Thyroid gland (tissue), 4 donors: ENCODE measurements at regions not wholly inside any gene's neighbourhood (a gene's known extent, or its start where the extent isn't known, plus 50 kb on each side); places are given as distances from the start of the nearest gene placed in this dataset.

Experiments
- DNase-seq, 2 donors: peaks; one replicate each; pipeline ENCODE4 v3.0.0-alpha.2; 2019
- H3K27ac ChIP-seq, 3 donors: fragments of 200-600 bp; sonication (generic); 1 replicate in 2 of 3; 2 replicates in 1 of 3; pipeline ENCODE4 v1.5.1; 2016 to 2019; ENCODE audit warnings: mild to moderate bottlenecking in 1 of 3, moderate library complexity in 1 of 3
- H3K27me3 ChIP-seq: fragments of 200-600 bp; sonication (generic); one replicate; pipeline ENCODE4 v1.5.1; 2019
- H3K36me3 ChIP-seq, 2 donors: fragments of 200-600 bp; sonication (generic); one replicate each; pipeline ENCODE4 v1.5.1; 2016 to 2019
- H3K4me1 ChIP-seq, 2 donors: fragments of 200-600 bp; sonication (generic); one replicate each; pipeline ENCODE4 v1.5.1; 2017 to 2019
- H3K4me3 ChIP-seq, 3 donors: fragments of 200-600 bp; sonication (generic); replicated peaks in 1 of 3; 1 replicate in 2 of 3; 2 replicates in 1 of 3; pipeline ENCODE4 v1.5.1; 2016; ENCODE audit warnings: mild to moderate bottlenecking in 1 of 3
- H3K9me3 ChIP-seq: fragments of 200-600 bp; sonication (generic); one replicate; pipeline ENCODE4 v1.5.1; 2017
- CTCF ChIP-seq, 6 experiments: fragments of 200-600 bp in 3 of 6; fragments of 450-650 bp in 3 of 6; sonication (generic) in 3 of 6; IDR thresholded peaks; one replicate each; pipeline ENCODE4 v1.5.1; 2016 to 2019; ENCODE audit warnings: antibody characterized with exemption in 6 of 6, mild to moderate bottlenecking in 2 of 6, inconsistent platforms in 1 of 6, moderate library complexity in 1 of 6
- POLR2A ChIP-seq, 2 donors: fragments of 450-650 bp; IDR thresholded peaks; one replicate each; pipeline ENCODE4 v1.6.1; 2017; ENCODE audit warnings: antibody characterized with exemption in 2 of 2, mild to moderate bottlenecking in 2 of 2, moderate library complexity in 1 of 2
- whole genome bisulfite sequencing, 2 donors: methylation state at CpG; one replicate each; pipeline ENCODE4 v1.1.5; 2017; 5-methylcytosine and 5-hydroxymethylcytosine counted together
- intact Hi-C: fragments of 100-400 bp; cut with DNase I; formaldehyde crosslinking; loops from one replicate; pipeline ENCODE4 v1.15.1; 2023

DNA sequence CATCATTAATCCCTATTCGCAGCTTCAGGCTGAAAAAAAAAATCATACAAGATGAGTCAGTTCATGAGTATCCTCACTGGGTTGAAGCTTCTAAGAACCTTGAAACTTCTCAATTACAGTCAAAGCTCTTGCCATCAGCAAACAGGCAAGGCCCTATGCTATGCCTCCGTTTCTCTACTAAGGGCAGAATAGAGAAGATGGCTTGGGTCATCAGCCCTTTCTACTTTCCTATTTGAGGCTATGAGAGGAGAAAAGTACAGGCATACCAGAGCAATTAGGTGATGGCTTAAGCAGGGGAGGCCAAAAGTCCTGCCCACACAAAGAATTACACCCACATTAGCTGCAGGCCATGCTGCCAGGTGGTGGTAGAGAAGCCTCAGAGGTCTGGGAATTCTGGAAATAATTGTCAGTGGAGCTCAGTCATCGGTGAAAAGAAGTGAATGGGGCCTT is 89.0 kb downstream of the MRPL46 start:
- WGBS, 2 donors: 88% methylated on average over 3 of the region's 3 CpGs
- TF ChIP-seq CTCF (IDR thresholded peaks at IDR 0.05) (no peak), POLR2A (IDR thresholded peaks at IDR 0.05) (no peak)
- no peaks in the 10 kb centered on the region for H3K9me3 ChIP-seq
- no peaks in the 10 kb centered on the region for H3K36me3 ChIP-seq
- no peaks in the 10 kb centered on the region for H3K4me1 ChIP-seq
- DNase-seq: no peak
- H3K4me3 ChIP-seq: no peak overlapping the region
- intact Hi-C loops: loop anchor here (10.0 kb wide), 1 partner anchor 57 kb away; no protein-coding TSS in a partner anchor
- no peak overlapping the region for H3K27ac ChIP-seq
- H3K27me3 ChIP-seq: no peaks in the 10 kb centered on the region

DNA sequence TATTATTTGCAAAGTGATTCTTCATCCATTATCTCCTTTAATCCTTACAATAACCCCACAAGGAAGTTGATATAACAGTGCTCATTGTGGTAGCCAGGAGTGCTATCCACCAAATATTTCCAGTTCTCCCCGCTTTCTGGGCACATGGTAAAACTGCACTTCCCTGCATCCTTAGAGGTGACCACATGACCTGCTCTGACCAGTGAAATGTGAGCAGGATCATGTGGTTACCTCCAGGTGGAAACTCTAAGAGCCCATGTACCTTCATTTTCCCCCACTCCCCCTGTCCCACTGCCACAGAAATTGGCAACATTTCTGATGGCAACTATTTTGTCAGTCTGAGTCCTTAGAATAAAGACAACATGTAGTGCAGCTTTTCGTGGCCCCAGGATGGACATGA is 89.7 kb downstream of the MRPL46 start:
- no peak for DNase-seq
- Histone ChIP-seq H3K36me3 (no peaks in the 10 kb centered on the region), H3K4me3 (no peak overlapping the region), H3K27me3 (no peaks in the 10 kb centered on the region), H3K9me3 (no peaks in the 10 kb centered on the region), H3K4me1 (no peaks in the 10 kb centered on the region), H3K27ac (no peak overlapping the region)
- 84 to 98% methylated on average over 2 of the region's 2 CpGs for WGBS, 2 donors
- intact Hi-C loops: loop anchor here (10.0 kb wide), 1 partner anchor 57 kb away; no protein-coding TSS in a partner anchor
- no peak for TF ChIP-seq POLR2A (IDR thresholded peaks at IDR 0.05)
- no peak for TF ChIP-seq CTCF (IDR thresholded peaks at IDR 0.05)

DNA sequence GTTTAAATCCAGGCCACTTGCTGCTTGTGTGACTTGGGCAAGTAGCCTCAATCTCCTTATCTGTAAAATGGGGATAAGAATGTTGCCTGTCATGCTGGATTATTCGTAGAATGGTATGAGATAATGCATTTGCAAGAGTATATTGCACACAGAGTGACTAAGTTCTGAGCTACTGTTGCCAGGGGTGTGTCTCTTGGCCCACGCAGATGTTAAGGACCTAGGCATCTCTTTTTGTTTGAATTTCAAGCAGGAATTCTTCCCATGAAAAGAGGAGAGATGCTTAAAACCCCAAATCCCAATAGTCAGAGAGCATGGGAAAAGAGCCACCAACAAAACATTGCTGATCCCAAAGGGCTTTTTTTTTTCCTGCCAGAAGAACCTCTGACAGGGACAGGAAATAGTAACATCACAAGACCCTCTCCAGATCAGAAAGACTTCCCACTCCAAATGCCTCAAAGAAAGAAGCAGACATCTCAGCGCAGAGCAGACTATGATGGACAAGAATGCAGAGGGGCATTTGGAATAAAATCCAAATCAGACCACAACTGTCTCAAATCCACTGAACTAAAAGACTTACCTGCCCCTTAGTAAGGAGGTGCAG is 90.5 kb downstream of the MRPL46 start:
- Histone ChIP-seq H3K9me3 (no peaks in the 10 kb centered on the region), H3K27ac (no peak overlapping the region), H3K4me3 (no peak overlapping the region), H3K36me3 (no peaks in the 10 kb centered on the region), H3K4me1 (no peaks in the 10 kb centered on the region), H3K27me3 (no peaks in the 10 kb centered on the region)
- TF ChIP-seq POLR2A (IDR thresholded peaks at IDR 0.05) (no peak), CTCF (IDR thresholded peaks at IDR 0.05) (no peak)
- 48 to 65% methylated on average over 3 of the region's 3 CpGs for WGBS, 2 donors
- intact Hi-C loops: loop anchor here (10.0 kb wide), 1 partner anchor 58 kb away; no protein-coding TSS in a partner anchor
- DNase-seq: no peak

DNA sequence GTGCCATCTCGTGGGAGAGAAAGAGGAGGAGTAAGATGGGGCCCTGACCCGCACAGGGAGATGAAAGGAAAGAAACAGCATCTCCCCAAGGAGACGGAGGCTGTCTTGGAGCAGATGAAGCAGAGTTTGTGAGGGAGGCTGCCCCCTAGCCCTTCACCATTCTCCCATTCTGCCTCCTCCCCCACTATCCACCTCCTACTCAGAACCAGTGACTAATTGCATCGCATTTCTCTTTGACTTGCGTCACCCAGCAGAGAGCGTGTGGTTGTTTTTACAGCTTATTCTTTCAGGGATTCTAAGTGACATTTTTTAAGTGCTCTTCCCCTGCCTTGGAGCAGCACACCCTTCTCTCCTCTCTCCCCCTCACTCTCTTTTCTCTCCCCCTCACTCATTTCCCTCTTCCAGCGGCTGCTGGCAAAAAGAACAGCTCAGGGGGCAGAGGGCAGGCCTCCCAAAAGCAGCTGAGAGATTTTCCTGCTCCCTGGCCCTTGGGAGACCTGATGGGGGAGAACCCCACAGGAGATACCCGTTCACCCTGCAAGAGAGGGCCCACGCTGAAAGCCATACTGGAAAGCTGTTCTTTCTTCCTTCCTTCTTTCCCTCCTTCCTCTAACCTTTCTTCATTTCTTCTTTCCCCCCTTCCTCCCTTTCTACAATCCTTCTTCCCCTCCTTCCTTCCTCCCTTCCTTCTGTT is 91.8 kb downstream of the MRPL46 start:
- Histone ChIP-seq H3K4me1 (no peaks in the 10 kb centered on the region), H3K9me3 (no peaks in the 10 kb centered on the region), H3K4me3 (no peak overlapping the region), H3K36me3 (no peaks in the 10 kb centered on the region), H3K27ac (no peak overlapping the region), H3K27me3 (no peaks in the 10 kb centered on the region)
- WGBS, 2 donors: 19 to 22% methylated on average over 9 of the region's 9 CpGs
- TF ChIP-seq CTCF (IDR thresholded peaks at IDR 0.05) (no peak), POLR2A (IDR thresholded peaks at IDR 0.05) (no peak)
- intact Hi-C loops: loop anchor here (10.0 kb wide), 1 partner anchor 59 kb away; no protein-coding TSS in a partner anchor
- no peak for DNase-seq

DNA sequence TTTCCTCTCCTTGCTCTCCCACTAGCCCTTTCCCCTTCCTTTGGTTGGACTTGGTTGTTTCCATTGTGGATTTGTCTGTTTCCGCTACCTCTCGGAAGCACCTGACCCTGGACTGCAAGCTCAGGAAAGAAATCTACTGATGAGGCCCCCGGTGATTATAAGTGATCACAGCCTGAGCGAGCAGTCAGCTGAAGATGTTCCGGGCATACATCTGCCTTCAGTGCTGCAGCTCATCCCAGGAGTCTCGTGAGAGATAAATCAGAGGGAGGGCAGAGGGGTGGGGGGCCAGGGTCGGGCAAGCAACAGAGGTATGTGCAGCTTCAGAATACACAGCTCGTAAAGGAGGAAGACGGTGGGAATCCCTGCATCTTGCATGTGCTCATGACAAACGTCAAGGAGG is 102.1 kb downstream of the MRPL46 start:
- WGBS, 2 donors: 75 to 77% methylated on average over 10 of the region's 10 CpGs
- TF ChIP-seq POLR2A (IDR thresholded peaks at IDR 0.05) (no peak), CTCF (IDR thresholded peaks at IDR 0.05) (no peak)
- no peak overlapping the region for H3K4me3 ChIP-seq
- H3K27ac ChIP-seq: no peak overlapping the region
- H3K27me3 ChIP-seq: no peaks in the 10 kb centered on the region
- no peaks in the 10 kb centered on the region for H3K4me1 ChIP-seq
- intact Hi-C loops: no loop called here
- DNase-seq: no peak
- H3K36me3 ChIP-seq: no peaks in the 10 kb centered on the region
- H3K9me3 ChIP-seq: no peaks in the 10 kb centered on the region
